Caco-2 (cell line): ENCODE measurements at regions not wholly inside any gene's neighbourhood (a gene's known extent, or its start where the extent isn't known, plus 50 kb on each side); places are given as distances from the start of the nearest gene placed in this dataset.
"Not testable (repeated sequence)": the region's sequence is repeated elsewhere in the genome, so short reads cannot be mapped to it uniquely, and the experiment has no call there.

Experiments used
- BruUV-seq: library from RNA; stranded (reverse); fragments of 400-500 nt; replicated peaks from 2 replicates; lab custom pipeline; 2021; lab: Mats Ljungman, UMichigan
- CTCF ChIA-PET: fragments of 300-600 bp; sonication (Branson Sonifier 250); formaldehyde crosslinking; loops from one replicate; lab custom pipeline; 2022; ENCODE audit warnings: antibody characterized with exemption; lab: Charles Lee
- POLR2A ChIA-PET: fragments of 300-600 bp; sonication (Branson Sonifier 250); formaldehyde crosslinking; loops from one replicate; lab custom pipeline; 2022; ENCODE audit warnings: antibody characterized with exemption; lab: Charles Lee
- DNase-seq, 2 experiments: peaks; one replicate each; pipeline versions ENCODE4 v3.0.0 to v3.0.0-alpha.2; 2020 to 2022
- H3K27me3 ChIP-seq: replicated peaks from 2 replicates; pipeline ENCODE4 v1.6.0; 2011; ENCODE audit warnings: low read length; ENCODE audit not compliant: control insufficient read depth, insufficient read depth
- H3K36me3 ChIP-seq: 2 replicates; pipeline ENCODE4 v1.5.1; 2011; ENCODE audit warnings: low read length; ENCODE audit not compliant: control insufficient read depth, insufficient read depth
- H3K4me1 ChIP-seq: fragments of 250-450 bp; sonication (Bioruptor Pico); 2 replicates; pipeline ENCODE4 v1.5.1; 2020; ENCODE audit warnings: mild to moderate bottlenecking
- H3K4me3 ChIP-seq: 2 replicates; pipeline ENCODE4 v1.5.1; 2011; ENCODE audit warnings: low read depth, mild to moderate bottlenecking, control low read depth, low read length
- H3K9me3 ChIP-seq: fragments of 250-450 bp; sonication (Bioruptor Pico); 2 replicates; pipeline ENCODE4 v1.5.1; 2020; ENCODE audit warnings: mild to moderate bottlenecking, moderate library complexity
- H3K27ac Mint-ChIP-seq: one replicate; pipeline ENCODE4 v1.8.0; 2022; ENCODE audit warnings: mixed read lengths; ENCODE audit not compliant: unreplicated experiment
- H3K27me3 Mint-ChIP-seq: one replicate; pipeline ENCODE4 v1.8.0; 2022; ENCODE audit warnings: mixed read lengths; ENCODE audit not compliant: insufficient read depth, unreplicated experiment
- H3K36me3 Mint-ChIP-seq: one replicate; pipeline ENCODE4 v1.8.0; 2022; ENCODE audit warnings: mild to moderate bottlenecking, mixed read lengths; ENCODE audit not compliant: insufficient read depth, unreplicated experiment
- H3K4me1 Mint-ChIP-seq: one replicate; pipeline ENCODE4 v1.8.0; 2022; ENCODE audit warnings: low read depth, mixed read lengths; ENCODE audit not compliant: unreplicated experiment
- H3K4me3 Mint-ChIP-seq: one replicate; pipeline ENCODE4 v1.8.0; 2022; ENCODE audit warnings: mild to moderate bottlenecking, moderate library complexity, mixed read lengths; ENCODE audit not compliant: unreplicated experiment
- H3K9me3 Mint-ChIP-seq: one replicate; pipeline ENCODE4 v1.8.0; 2022; ENCODE audit warnings: mixed read lengths; ENCODE audit not compliant: unreplicated experiment
- CTCF ChIP-seq, 2 experiments: fragments of 200-600 bp in 1 of 2; IDR thresholded peaks; 1 replicate in 1 of 2; 2 replicates in 1 of 2; pipeline versions ENCODE4 v1.5.1 to v1.8.0; 2011 to 2022; ENCODE audit warnings: antibody characterized with exemption in 1 of 2, control low read depth in 1 of 2, inconsistent platforms in 1 of 2, low read depth in 1 of 2, low read length in 1 of 2, mild to moderate bottlenecking in 1 of 2, moderate library complexity in 1 of 2; ENCODE audit not compliant: insufficient read depth in 1 of 2, severe bottlenecking in 1 of 2, unreplicated experiment in 1 of 2
- intact Hi-C: fragments of 100-400 bp; cut with micrococcal nuclease; formaldehyde crosslinking; loops from one replicate; pipeline ENCODE4 v1.10.0; 2022; ENCODE audit not compliant: unreplicated experiment

GRCh38 chr3:89923921-89924610 lies 816.6 kb downstream of the EPHA3 start:
- POLR2A ChIA-PET: no interaction called here
- H3K9me3 ChIP-seq: no peaks in the 10 kb centered on the region
- H3K4me3 ChIP-seq: no peak overlapping the region
- H3K36me3 ChIP-seq: no peaks in the 10 kb centered on the region
- H3K27ac Mint-ChIP-seq: no peak overlapping the region
- peaks cover 9% of the 10 kb centered on the region for H3K9me3 Mint-ChIP-seq
- H3K4me3 Mint-ChIP-seq: no peak overlapping the region
- intact Hi-C loops: no loop called here
- no peak for TF ChIP-seq CTCF (IDR thresholded peaks at IDR 0.05; ENCODE audit: insufficient read depth in 1 of 2, low read depth in 1 of 2, low read length in 1 of 2, severe bottlenecking in 1 of 2, unreplicated experiment in 1 of 2)
- H3K4me1 ChIP-seq: no peaks in the 10 kb centered on the region
- CTCF ChIA-PET: no interaction called here
- DNase-seq: no peak
- H3K36me3 Mint-ChIP-seq: no peaks in the 10 kb centered on the region
- peaks cover 6% of the 10 kb centered on the region for H3K4me1 Mint-ChIP-seq
- H3K27me3 Mint-ChIP-seq: no peaks in the 10 kb centered on the region
- no peaks in the 10 kb centered on the region for H3K27me3 ChIP-seq
- BruUV-seq: no TSS peak

GRCh38 chr3:89925976-89926375 lies 818.6 kb downstream of the EPHA3 start:
- no peak for DNase-seq
- no peak for TF ChIP-seq CTCF (IDR thresholded peaks at IDR 0.05; ENCODE audit: insufficient read depth in 1 of 2, low read depth in 1 of 2, low read length in 1 of 2, severe bottlenecking in 1 of 2, unreplicated experiment in 1 of 2)
- Mint-ChIP-seq H3K4me1 (peaks cover 6% of the 10 kb centered on the region), H3K36me3 (no peaks in the 10 kb centered on the region), H3K27me3 (no peaks in the 10 kb centered on the region), H3K27ac (no peak overlapping the region), H3K9me3 (peaks cover 4% of the 10 kb centered on the region), H3K4me3 (no peak overlapping the region)
- BruUV-seq: no TSS peak
- Histone ChIP-seq H3K4me1 (no peaks in the 10 kb centered on the region), H3K36me3 (no peaks in the 10 kb centered on the region), H3K9me3 (no peaks in the 10 kb centered on the region), H3K27me3 (no peaks in the 10 kb centered on the region), H3K4me3 (no peak overlapping the region)
- ChIA-PET CTCF (no interaction called here), POLR2A (no interaction called here)
- intact Hi-C loops: no loop called here

GRCh38 chr3:89932882-89933281 lies 825.5 kb downstream of the EPHA3 start:
- no peaks in the 10 kb centered on the region for H3K4me1 ChIP-seq
- H3K9me3 ChIP-seq: no peaks in the 10 kb centered on the region
- Mint-ChIP-seq H3K36me3 (no peaks in the 10 kb centered on the region), H3K27ac (no peak overlapping the region), H3K27me3 (no peaks in the 10 kb centered on the region), H3K9me3 (no peaks in the 10 kb centered on the region), H3K4me3 (no peak overlapping the region), H3K4me1 (no peaks in the 10 kb centered on the region)
- TF ChIP-seq CTCF (IDR thresholded peaks at IDR 0.05; ENCODE audit: insufficient read depth in 1 of 2, low read depth in 1 of 2, low read length in 1 of 2, severe bottlenecking in 1 of 2, unreplicated experiment in 1 of 2): no peak
- no peaks in the 10 kb centered on the region for H3K36me3 ChIP-seq
- no peak for DNase-seq
- no peak overlapping the region for H3K4me3 ChIP-seq
- ChIA-PET POLR2A (no interaction called here), CTCF (no interaction called here)
- BruUV-seq: no TSS peak
- intact Hi-C loops: no loop called here
- no peaks in the 10 kb centered on the region for H3K27me3 ChIP-seq

GRCh38 chr3:89944461-89944860 lies 837.0 kb downstream of the EPHA3 start:
- POLR2A ChIA-PET, H3K36me3 ChIP-seq, H3K9me3 ChIP-seq, H3K4me1 ChIP-seq, CTCF ChIA-PET, H3K27me3 Mint-ChIP-seq, H3K9me3 Mint-ChIP-seq, H3K36me3 Mint-ChIP-seq, H3K4me3 ChIP-seq, BruUV-seq, H3K27me3 ChIP-seq, H3K27ac Mint-ChIP-seq, intact Hi-C loops, H3K4me1 Mint-ChIP-seq: not testable (repeated sequence)
- peak overlapping the region; percentile 58 for H3K4me3 Mint-ChIP-seq
- peak; percentile 34 to 57 for DNase-seq
